PC-9 (cell line): ENCODE measurements at regions not wholly inside any gene's neighbourhood (a gene's known extent, or its start where the extent isn't known, plus 50 kb on each side); places are given as distances from the start of the nearest gene placed in this dataset.

ENCODE experiments used
- EZH2 ChIP-seq: fragments of 200-600 bp; sonication (generic); IDR thresholded peaks from 2 replicates; pipeline ENCODE4 v1.8.0; 2017; ENCODE audit warnings: antibody characterized with exemption, low read depth
- TF ChIP-seq, protein P1 (sequence below): fragments of 200-600 bp; sonication (generic); conservative IDR thresholded peaks from 2 replicates; pipeline ENCODE4 v1.6.1; 2017; ENCODE audit warnings: mixed run types, antibody characterized with exemption, mild to moderate bottlenecking, moderate library complexity

DNA sequence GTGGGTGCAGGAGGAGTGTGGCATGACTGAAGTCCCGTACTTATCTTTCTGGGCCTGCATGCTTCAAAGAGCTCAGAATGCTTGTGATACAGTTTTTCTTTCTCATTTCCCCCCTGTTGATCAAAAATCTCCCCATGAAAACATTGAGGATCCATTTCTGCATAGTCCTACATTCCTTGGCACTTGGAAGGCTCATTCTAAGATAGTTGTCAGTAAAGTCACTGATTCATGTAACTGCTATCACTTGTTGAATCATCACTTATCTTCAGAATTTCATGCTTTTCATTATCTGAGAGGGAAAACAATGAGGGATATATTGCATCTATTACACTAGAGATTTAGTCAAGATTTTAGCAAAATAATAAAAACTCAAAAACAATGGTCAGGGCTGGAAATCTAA, 1953.1 kb upstream of the CDH6 start:
- TF ChIP-seq, protein P1, sequence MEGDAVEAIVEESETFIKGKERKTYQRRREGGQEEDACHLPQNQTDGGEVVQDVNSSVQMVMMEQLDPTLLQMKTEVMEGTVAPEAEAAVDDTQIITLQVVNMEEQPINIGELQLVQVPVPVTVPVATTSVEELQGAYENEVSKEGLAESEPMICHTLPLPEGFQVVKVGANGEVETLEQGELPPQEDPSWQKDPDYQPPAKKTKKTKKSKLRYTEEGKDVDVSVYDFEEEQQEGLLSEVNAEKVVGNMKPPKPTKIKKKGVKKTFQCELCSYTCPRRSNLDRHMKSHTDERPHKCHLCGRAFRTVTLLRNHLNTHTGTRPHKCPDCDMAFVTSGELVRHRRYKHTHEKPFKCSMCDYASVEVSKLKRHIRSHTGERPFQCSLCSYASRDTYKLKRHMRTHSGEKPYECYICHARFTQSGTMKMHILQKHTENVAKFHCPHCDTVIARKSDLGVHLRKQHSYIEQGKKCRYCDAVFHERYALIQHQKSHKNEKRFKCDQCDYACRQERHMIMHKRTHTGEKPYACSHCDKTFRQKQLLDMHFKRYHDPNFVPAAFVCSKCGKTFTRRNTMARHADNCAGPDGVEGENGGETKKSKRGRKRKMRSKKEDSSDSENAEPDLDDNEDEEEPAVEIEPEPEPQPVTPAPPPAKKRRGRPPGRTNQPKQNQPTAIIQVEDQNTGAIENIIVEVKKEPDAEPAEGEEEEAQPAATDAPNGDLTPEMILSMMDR, result no peak
- TF ChIP-seq EZH2, result no peak
